GM12878 (cell line): ENCODE measurements at regions not wholly inside any gene's neighbourhood (a gene's known extent, or its start where the extent isn't known, plus 50 kb on each side); places are given as distances from the start of the nearest gene placed in this dataset.

Source experiments
- ATAC-seq: fragments of 200-7000 bp; cut with Tn5 transposase; 3 replicates; pipeline ENCODE4 v1.9.1; 2020; ENCODE audit warnings: mild to moderate bottlenecking, moderate library complexity
- BruUV-seq: library from RNA; stranded (reverse); fragments of 400-500 nt; replicated peaks from 2 replicates; lab custom pipeline; 2021; lab: Mats Ljungman, UMichigan
- CTCF ChIA-PET: fragments of 300-600 bp; sonication (Branson Sonifier 250); formaldehyde crosslinking; extraction: SDS; loops from one replicate; lab custom pipeline; 2021; ENCODE audit warnings: inconsistent platforms; lab: Yijun Ruan, JAX
- POLR2A ChIA-PET: fragments of 350-600 bp; formaldehyde crosslinking; extraction: SDS; loops from one replicate; lab custom pipeline; 2021; ENCODE audit warnings: inconsistent platforms; lab: Charles Lee
- RAD21 ChIA-PET: fragments of 300-600 bp; sonication (Branson Sonifier 250); formaldehyde crosslinking; loops from one replicate; lab custom pipeline; 2023; ENCODE audit warnings: antibody characterized with exemption; ENCODE audit not compliant: unreplicated experiment; lab: Charles Lee
- SMC1A ChIA-PET: fragments of 300-600 bp; sonication (Branson Sonifier 250); formaldehyde crosslinking; loops from one replicate; lab custom pipeline; 2023; ENCODE audit not compliant: unreplicated experiment, uncharacterized antibody; lab: Charles Lee
- DNase-seq: peaks from one replicate; pipeline ENCODE4 v3.0.0-alpha.2; 2011; ENCODE audit warnings: low read depth, low spot score
- FAIRE-seq: peaks from 3 replicates; lab custom pipeline; 2011; peaks lifted over from hg19 to GRCh38; lab: Jason Lieb, UNC
- H2AFZ ChIP-seq: 2 replicates; pipeline ENCODE4 v1.6.0; 2011; ENCODE audit warnings: low read depth, low read length, control low read depth; ENCODE audit not compliant: control insufficient read depth
- H3K27ac ChIP-seq: 2 replicates; pipeline ENCODE4 v1.5.1; 2011; ENCODE audit warnings: control low read depth; ENCODE audit not compliant: control insufficient read depth, insufficient read depth
- H3K27me3 ChIP-seq, 2 experiments: replicated peaks in 1 of 2; 2 replicates each; pipeline versions ENCODE4 v1.6.0 to v1.6.1; 2011; ENCODE audit warnings: low read length in 1 of 2; ENCODE audit not compliant: control insufficient read depth in 2 of 2, insufficient read depth in 2 of 2
- H3K36me3 ChIP-seq, 2 experiments: 2 replicates each; pipeline ENCODE4 v1.5.1; 2011; ENCODE audit warnings: low read length in 1 of 2; ENCODE audit not compliant: control insufficient read depth in 2 of 2, insufficient read depth in 2 of 2
- H3K4me1 ChIP-seq: 2 replicates; pipeline ENCODE4 v1.6.1; 2011; ENCODE audit warnings: mild to moderate bottlenecking, low read length, moderate library complexity, mixed read lengths; ENCODE audit not compliant: control insufficient read depth, insufficient read depth
- H3K4me2 ChIP-seq: 2 replicates; pipeline ENCODE4 v1.6.0; 2011; ENCODE audit warnings: control low read depth; ENCODE audit not compliant: control insufficient read depth, insufficient read depth
- H3K4me3 ChIP-seq: fragments of 200-600 bp; sonication (generic); 2 replicates; pipeline ENCODE4 v1.5.1; 2016
- H3K79me2 ChIP-seq: 2 replicates; pipeline ENCODE4 v1.6.0; 2011; ENCODE audit warnings: low read length; ENCODE audit not compliant: control insufficient read depth, insufficient read depth
- H3K9ac ChIP-seq: 2 replicates; pipeline ENCODE4 v1.8.0; 2011; ENCODE audit warnings: low read length, control low read depth, mixed read lengths; ENCODE audit not compliant: control insufficient read depth, insufficient read depth
- H3K9me3 ChIP-seq: replicated peaks from 3 replicates; pipeline ENCODE4 v1.5.1; 2011; ENCODE audit warnings: mild to moderate bottlenecking, low read length; ENCODE audit not compliant: control insufficient read depth, insufficient read depth
- H4K20me1 ChIP-seq: 2 replicates; pipeline ENCODE4 v1.6.0; 2011; ENCODE audit not compliant: control insufficient read depth, insufficient read depth
- ASH2L ChIP-seq: fragments of 300-600, 200-600 bp; sonication (generic); IDR thresholded peaks from 2 replicates; pipeline ENCODE4 v1.6.1; 2017; ENCODE audit warnings: low read depth, mild to moderate bottlenecking, borderline replicate concordance
- PAX8 ChIP-seq: fragments of 450-650 bp; IDR thresholded peaks from 2 replicates; pipeline ENCODE4 v1.6.1; 2017; ENCODE audit warnings: mild to moderate bottlenecking, moderate library complexity
- RAD21 ChIP-seq: IDR thresholded peaks from 2 replicates; pipeline ENCODE4 v1.6.1; 2011; ENCODE audit warnings: mild to moderate bottlenecking, low read depth, low read length, moderate library complexity; ENCODE audit not compliant: insufficient read depth
- RFX5 ChIP-seq: IDR thresholded peaks from 2 replicates; pipeline ENCODE4 v1.6.1; 2011; ENCODE audit warnings: low read depth, low read length, improper control_type of control experiment
- YY1 ChIP-seq: IDR thresholded peaks from 2 replicates; pipeline ENCODE4 v1.6.1; 2011; ENCODE audit warnings: low read depth, mild to moderate bottlenecking, low read length
- WGBS: methylation state at CpG from one replicate; pipeline ENCODE4 v1.1.6; 2016; ENCODE audit warnings: low lambda C conversion rate; ENCODE audit not compliant: insufficient replicate concordance, insufficient coverage; ENCODE audit errors: missing lambda C conversion rate; 5-methylcytosine and 5-hydroxymethylcytosine counted together
- in situ Hi-C: fragments of 300-500 bp; cut with MboI; formaldehyde crosslinking; loops from 9 replicates; pipeline ENCODE4 v1.14.3; 2018; ENCODE audit warnings: mixed read lengths
- intact Hi-C: fragments of 100-400 bp; cut with micrococcal nuclease; formaldehyde crosslinking; loops from one replicate; pipeline ENCODE4 v1.14.2; 2022; ENCODE audit not compliant: unreplicated experiment
- TF ChIP-seq, protein P1 (sequence below): fragments of 450-650 bp; IDR thresholded peaks from 2 replicates; pipeline ENCODE4 v1.6.1; 2017; ENCODE audit warnings: antibody characterized with exemption, mild to moderate bottlenecking, moderate library complexity
- TF ChIP-seq, protein P2 (sequence below): IDR thresholded peaks from 2 replicates; pipeline ENCODE4 v1.6.1; 2011; ENCODE audit warnings: borderline replicate concordance, low read depth, mild to moderate bottlenecking, moderate library complexity, low read length; ENCODE audit not compliant: insufficient read depth, poor library complexity, severe bottlenecking

DNA sequence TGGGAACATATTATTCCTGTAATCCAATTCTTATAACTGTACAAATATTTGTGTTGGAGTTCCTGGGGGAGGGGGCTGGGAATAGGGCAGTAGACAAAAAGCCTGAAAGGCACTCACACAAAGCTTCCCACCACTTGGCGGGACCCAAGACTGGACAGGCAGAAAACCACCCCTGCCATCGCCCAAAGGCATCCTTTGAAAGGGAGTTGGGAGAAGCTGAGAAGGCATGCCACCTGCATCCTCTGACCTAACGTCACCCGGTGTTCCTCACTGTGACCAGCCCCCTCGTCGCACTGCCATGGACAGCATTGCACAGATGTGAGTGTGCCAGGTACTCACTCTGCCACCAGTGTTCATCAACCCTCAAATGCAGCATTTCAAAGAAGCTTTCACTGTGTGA lies 80.6 kb upstream of the SMIM23 start:
- CTCF ChIA-PET, result no interaction called here
- Histone ChIP-seq H3K27ac (no peak overlapping the region), H3K79me2 (no peaks in the 10 kb centered on the region), H3K4me3 (no peak overlapping the region), H3K9me3 (no peaks in the 10 kb centered on the region), H3K36me3 (no peaks in the 10 kb centered on the region), H3K27me3 (peaks cover 0 to 4% of the 10 kb centered on the region in 2 experiments; a peak in 2 of 4 replicates), H4K20me1 (no peaks in the 10 kb centered on the region), H3K9ac (no peak overlapping the region), H3K4me1 (no peaks in the 10 kb centered on the region), H3K4me2 (no peak overlapping the region), H2AFZ (no peak overlapping the region)
- 39% methylated on average over 6 of the region's 6 CpGs for WGBS
- FAIRE-seq (no peak), DNase-seq (no peak), ATAC-seq (no peak)
- RAD21 ChIA-PET, result no interaction called here
- SMC1A ChIA-PET, result no interaction called here
- TF ChIP-seq, protein P1, sequence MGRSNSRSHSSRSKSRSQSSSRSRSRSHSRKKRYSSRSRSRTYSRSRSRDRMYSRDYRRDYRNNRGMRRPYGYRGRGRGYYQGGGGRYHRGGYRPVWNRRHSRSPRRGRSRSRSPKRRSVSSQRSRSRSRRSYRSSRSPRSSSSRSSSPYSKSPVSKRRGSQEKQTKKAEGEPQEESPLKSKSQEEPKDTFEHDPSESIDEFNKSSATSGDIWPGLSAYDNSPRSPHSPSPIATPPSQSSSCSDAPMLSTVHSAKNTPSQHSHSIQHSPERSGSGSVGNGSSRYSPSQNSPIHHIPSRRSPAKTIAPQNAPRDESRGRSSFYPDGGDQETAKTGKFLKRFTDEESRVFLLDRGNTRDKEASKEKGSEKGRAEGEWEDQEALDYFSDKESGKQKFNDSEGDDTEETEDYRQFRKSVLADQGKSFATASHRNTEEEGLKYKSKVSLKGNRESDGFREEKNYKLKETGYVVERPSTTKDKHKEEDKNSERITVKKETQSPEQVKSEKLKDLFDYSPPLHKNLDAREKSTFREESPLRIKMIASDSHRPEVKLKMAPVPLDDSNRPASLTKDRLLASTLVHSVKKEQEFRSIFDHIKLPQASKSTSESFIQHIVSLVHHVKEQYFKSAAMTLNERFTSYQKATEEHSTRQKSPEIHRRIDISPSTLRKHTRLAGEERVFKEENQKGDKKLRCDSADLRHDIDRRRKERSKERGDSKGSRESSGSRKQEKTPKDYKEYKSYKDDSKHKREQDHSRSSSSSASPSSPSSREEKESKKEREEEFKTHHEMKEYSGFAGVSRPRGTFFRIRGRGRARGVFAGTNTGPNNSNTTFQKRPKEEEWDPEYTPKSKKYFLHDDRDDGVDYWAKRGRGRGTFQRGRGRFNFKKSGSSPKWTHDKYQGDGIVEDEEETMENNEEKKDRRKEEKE, result no peak
- POLR2A ChIA-PET, result no interaction called here
- no TSS peak for BruUV-seq
- in situ Hi-C loops, result no loop called here
- intact Hi-C loops, result no loop called here

DNA sequence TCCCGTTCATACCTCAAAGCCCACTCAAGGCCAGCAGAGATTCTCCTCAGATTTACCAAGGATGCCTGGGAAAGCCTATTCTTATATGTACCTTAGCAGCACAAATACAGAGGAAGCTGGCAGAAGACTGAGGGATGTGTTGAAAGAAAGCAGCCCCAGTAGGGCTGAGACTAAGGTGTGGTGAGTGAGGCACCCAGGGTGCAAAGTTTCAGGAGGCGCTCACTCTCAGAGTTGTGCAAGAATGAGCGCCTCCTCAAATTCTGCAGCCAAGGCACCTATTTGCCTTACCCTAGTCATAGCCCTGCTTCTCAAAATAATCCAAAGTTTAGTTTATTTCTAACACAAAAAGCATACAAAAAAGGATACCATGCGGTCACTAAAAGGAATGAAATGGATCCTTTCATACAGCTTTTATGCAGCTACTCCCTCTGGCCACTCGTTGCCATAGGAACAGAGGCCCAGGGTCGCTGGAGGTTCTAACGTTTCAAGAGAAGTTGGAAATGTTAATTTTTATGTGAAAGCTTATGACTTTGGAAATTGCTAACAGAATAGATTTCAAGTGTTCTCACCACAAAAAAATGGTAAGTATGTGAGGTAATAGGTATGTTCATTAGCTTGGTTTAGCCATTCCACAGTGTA lies 79.7 kb upstream of the SMIM23 start:
- FAIRE-seq (no peak), ATAC-seq (no peak), DNase-seq (no peak)
- no peaks in the 10 kb centered on the region for H3K79me2 ChIP-seq
- ChIA-PET CTCF (no interaction called here), SMC1A (no interaction called here), RAD21 (no interaction called here), POLR2A (no interaction called here)
- no peak overlapping the region for H2AFZ ChIP-seq
- H3K27me3 ChIP-seq, result peaks cover 0 to 4% of the 10 kb centered on the region in 2 experiments; a peak in 2 of 4 replicates
- BruUV-seq, result no TSS peak
- H4K20me1 ChIP-seq, result no peaks in the 10 kb centered on the region
- no peaks in the 10 kb centered on the region for H3K4me1 ChIP-seq
- H3K4me3 ChIP-seq, result no peak overlapping the region
- H3K9me3 ChIP-seq, result no peaks in the 10 kb centered on the region
- H3K4me2 ChIP-seq, result no peak overlapping the region
- no peaks in the 10 kb centered on the region for H3K36me3 ChIP-seq
- intact Hi-C loops (no loop called here), in situ Hi-C loops (no loop called here)
- no peak overlapping the region for H3K9ac ChIP-seq
- 26% methylated on average over 7 of the region's 7 CpGs for WGBS
- H3K27ac ChIP-seq, result no peak overlapping the region
- TF ChIP-seq YY1 (no peak), ASH2L (no peak), RAD21 (no peak), RFX5 (no peak), PAX8 (no peak)
- TF ChIP-seq, protein P2, sequence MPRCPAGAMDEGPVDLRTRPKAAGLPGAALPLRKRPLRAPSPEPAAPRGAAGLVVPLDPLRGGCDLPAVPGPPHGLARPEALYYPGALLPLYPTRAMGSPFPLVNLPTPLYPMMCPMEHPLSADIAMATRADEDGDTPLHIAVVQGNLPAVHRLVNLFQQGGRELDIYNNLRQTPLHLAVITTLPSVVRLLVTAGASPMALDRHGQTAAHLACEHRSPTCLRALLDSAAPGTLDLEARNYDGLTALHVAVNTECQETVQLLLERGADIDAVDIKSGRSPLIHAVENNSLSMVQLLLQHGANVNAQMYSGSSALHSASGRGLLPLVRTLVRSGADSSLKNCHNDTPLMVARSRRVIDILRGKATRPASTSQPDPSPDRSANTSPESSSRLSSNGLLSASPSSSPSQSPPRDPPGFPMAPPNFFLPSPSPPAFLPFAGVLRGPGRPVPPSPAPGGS, result no peak
